ENCODE measurements at regions not wholly inside any gene's neighbourhood (a gene's known extent, or its start where the extent isn't known, plus 50 kb on each side); places are given as distances from the start of the nearest gene placed in this dataset.

DNA sequence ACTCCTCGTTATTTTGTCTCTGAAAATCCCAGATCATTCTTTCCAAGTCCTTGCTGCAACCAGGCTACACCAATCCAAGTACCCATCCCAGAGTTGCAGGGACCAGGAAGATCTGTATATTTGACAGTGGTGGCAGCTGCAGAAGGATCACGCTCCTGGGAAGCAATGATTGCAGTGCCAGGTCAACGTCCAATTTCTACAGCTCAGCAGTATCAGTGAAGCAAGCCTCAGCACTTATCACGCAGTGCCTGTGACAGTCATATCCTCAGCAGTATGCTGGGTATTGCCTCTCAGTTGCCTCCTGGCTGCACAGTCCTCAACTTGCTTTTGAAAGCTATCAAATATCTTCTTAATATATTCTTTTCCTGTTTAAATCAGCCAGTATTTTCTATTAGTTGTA lies 66.7 kb downstream of the BARHL2 start:
- no peak for DNase-seq

DNA sequence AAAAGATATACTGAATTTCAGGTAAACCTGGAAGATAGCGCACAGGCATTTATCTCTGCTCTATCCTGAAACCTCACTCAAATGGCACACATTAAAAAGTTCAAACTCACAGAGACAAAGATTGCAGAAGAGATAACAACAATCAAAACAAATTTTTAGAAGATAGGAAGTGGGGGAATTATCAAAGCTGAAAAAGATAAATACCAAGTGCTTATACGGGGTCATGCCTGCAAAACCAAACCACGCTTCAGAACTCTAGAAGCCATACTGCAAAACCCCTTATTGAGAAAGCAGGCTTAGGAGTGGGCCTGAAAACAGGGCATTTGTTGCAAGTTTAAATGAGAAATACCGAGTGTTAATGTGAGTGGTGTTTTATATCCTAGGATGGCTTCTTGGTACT lies 76.8 kb downstream of the BARHL2 start:
- no peak for DNase-seq

DNA sequence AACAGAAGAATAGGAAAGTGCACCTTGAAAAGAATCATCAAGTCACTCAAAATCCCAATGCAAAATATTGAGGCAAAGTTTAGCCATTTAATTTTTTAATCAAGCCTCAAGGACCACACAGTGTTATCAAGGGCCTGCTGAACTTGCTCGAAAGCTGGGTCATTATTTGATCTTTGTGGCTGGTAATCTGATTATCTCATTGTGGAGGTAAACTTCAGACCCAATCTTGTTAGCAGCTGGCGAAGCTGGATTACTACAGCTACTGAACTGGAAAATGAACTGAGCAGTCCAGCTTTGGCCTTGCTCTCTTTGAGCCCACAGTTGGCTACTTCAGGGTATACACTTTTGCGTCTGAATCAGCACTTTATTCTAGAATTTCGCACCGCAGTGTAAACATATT lies 94.4 kb downstream of the BARHL2 start:
- no peak for DNase-seq

DNA sequence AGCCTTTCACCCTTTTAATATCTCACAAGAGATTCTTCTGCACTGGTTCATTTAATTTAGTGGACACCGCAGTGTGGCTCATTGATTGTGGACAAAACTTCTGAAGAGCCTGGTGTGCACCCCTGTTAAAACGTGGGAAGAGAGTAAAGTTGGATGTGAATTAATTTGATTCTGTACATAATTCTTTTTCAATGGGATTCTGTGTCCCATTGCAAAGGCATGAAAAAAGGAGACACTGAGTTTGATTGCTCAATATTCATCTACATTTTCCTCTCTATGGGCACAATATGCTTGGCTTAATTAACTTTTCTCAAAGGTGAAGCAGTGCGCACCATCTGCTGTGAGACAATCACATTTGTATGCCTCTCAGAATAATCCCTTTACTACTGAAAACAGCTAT lies 95.1 kb downstream of the BARHL2 start:
- no peak for DNase-seq

DNA sequence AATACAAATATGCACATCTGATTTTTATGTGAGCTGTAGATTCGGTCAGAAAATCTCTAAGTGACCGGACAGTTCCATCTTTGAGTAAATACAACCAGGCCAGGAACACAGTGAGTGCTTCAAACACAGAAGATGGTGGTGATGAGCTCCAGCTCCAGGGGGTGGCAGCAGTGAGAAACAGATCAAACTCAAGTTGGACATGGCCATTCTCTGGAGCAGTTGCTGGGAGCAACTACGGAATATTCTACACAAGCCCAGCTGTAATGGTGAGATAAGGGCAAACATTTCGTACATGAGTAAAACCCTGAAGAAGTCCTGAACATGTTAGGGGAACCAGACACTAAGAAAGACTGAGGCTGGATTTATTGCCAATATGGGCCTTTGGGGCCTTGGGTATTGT lies 100.7 kb downstream of the BARHL2 start:
- no peak for DNase-seq

DNA sequence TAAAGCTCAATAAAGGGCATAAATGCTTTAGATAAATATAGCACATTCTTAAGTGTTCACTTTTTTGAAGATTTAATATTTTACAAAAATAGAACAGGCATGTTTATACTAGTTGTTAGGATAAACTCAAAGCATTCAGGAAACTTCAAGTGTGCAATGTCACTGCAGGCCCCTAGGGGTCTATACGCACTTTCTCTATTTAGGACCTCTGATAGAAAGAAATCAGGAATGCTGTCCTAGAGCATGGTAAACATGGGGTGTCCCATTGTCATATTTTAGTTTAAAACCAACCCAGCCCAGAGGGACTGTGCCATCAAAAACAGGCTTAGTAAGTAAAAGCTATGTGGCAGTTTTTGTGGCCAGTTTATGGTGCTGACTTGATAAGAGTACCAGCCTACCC lies 102.2 kb downstream of the BARHL2 start:
- DNase-seq, result no peak

DNA sequence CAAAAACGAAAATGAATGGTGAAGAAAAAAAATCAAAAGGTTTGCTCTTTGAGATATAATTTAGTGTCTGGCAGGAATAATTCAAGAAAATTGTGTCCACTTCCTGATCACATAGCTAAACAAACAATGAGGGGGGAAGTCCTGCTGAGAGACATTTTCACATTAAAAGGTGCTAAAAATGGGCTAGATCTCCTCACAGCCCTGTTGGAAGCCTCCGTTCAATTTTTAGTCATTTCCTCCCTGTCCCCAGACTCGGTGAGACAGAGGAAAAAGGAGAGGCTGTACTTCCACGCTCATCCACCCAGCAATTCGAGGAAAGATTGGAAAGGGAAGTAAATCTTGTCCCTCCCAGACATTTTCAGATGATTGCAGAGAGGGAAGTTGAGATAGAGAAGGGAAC lies 103.7 kb downstream of the BARHL2 start:
- DNase-seq, result no peak

DNA sequence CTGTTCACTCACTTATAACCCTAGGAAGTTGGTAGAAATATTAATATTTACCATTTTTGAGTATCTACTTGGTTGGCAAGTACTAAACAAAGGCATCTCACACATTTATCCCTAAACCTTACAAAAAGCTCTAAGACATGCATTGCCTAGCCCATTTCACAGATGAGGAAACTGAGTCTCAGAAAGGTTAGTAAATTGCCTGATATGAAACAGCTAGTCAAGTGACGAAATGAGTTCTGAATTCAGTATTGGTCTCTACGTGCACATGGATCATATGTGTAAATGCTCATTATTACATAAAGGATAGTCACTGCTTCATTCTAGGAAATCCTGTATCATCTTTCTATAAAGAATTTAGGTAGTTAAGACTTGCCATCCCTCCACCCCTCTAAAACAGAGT lies 105.1 kb downstream of the BARHL2 start:
- DNase-seq, result no peak

DNA sequence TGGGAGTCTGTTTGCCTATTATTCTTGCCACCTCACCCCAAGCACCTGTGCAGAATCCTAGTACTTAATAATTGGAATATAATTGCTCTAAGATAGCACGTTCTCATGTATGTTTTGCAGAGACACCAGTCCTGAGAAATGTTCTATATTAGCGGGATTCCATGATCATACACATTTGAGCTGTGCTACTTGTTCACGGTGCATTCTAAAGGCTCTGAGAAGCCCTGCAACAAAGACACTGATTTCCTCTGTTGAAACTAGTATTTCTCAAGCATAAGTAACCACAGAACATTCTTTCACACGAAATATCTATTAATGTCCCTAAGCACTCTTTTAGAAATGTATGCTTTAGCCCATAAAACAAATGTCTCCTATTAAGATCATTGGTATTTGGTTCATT lies 109.4 kb downstream of the BARHL2 start:
- DNase-seq, result no peak

DNA sequence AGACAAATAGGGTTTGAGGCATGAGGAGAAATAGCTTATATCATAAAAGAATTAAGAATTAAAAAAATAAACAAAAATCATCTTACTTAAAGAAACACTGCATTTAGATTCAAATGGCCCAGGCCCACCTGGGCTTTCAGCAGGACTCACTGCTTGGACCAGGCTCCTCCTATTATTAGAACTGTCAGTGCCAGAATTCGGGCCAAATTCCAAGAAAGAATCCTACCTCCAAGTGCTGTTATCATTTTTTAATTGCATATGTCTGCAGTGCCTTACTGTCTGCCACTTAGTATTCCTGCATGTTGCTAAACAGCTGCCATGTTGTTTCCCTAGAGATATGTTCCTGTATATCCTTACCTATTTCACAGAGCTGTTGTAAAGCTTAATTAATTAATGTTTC lies 112.0 kb downstream of the BARHL2 start:
- no peak for DNase-seq

DNA sequence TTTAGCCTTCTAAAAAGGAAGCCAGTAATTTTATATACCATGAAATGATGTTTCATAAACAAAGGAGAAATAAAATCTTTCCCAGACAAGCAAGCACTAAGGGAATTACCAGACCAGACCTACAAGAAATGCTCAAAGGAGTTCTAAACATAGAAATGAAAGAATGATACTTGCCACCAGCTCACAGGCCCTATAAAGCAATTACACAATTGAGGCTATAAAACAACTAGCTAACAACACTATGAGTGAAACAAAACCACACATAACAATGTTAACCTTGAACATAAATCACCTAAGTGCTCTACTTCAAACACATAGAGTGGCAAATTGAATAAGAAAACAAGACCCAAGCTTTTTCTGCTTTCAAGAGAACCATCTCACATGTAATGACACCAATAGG lies 123.8 kb downstream of the BARHL2 start:
- no peak for DNase-seq

DNA sequence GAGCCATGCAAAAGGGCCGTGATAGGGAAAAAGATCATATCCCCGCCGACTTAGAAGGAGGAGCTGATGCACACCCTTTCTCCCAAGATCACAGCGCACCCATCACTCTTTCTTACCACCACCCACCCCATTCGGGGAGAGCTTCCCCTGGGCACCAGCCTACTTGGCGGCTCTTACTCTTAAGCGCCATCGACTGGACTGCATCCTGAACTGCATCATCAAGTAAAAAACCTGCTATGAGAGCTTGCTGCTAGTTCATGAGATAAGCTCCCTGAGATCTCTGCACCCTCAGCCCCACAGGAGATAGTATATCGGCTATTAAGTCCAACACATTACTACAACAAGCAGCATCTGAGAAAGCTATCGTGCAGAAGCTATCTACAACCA lies 125.1 kb downstream of the BARHL2 start:
- no peak for DNase-seq

DNA sequence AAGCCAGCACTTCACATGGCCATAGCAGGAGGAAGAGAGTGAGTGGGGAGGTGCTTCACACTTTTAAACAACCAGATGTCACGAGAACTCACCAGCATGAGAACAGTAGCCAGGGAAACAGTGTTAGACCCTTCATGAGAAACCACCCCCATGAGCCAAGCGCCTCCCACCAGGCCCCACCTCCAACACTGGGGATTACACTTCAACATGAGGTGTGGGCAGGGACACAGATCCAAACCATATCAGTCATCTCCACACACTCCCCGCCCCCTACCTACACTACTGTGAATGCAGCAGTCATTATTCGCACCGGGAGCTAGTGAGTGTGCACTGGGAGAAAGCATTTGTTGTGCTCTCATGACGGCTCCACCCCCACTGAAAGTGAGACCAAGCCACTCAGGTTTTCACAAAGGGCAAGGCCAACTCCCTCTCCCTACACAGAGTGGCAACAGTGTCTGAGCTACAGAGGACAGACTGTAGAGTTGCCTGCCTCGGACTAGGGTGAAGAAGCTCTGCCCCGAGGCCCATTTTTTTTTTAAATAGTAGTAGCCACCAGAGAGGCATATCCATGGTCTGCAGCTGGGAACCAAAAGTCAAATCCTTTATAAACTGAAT lies 125.6 kb downstream of the BARHL2 start:
- DNase-seq, result no peak

DNA sequence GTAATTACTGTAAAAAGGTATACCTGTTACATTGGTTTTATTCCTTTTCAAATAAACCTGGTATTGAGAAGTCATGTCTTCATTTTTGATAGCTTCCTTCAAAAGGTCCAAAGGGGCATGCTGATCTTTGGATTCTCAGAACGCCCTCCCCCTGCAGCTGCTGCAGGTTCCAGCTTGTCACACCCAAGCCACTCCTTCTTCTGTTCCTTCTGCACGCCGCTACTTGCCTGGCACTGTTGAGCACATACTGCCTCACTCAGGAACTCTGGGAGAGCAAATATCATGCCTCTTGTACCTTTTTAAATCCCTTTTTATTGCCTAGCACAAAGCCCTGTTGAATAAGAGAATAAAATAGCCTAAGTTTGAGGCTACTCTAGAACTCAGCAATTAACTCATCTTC lies 136.9 kb downstream of the BARHL2 start:
- DNase-seq, result no peak

DNA sequence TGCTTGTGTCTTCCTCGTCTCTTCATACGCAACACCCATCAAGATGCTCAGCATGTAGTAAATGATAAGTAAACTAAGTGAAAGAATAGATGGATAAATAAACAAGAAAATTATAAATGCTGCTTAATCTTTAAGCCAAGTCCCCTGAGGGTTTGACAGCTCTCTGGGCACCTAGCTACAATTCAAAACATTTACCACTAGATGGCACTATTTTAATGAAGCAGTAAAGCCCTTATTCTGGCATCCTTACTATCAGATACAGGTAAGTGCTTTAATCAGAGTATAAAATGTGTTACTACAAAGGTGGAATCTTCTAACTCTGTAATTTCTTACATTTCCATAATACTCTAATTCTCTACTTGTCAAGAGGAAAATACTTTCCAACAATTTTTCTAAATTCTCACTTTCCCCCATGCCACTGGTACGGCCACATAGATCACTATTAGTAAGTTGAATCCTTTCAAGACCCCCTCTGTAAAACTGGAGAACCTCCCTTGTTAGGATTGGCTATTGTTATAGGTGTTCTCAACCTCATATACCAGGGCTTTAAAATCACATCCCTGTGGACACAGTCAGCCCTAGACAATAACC lies 137.8 kb downstream of the BARHL2 start:
- no peak for DNase-seq

DNA sequence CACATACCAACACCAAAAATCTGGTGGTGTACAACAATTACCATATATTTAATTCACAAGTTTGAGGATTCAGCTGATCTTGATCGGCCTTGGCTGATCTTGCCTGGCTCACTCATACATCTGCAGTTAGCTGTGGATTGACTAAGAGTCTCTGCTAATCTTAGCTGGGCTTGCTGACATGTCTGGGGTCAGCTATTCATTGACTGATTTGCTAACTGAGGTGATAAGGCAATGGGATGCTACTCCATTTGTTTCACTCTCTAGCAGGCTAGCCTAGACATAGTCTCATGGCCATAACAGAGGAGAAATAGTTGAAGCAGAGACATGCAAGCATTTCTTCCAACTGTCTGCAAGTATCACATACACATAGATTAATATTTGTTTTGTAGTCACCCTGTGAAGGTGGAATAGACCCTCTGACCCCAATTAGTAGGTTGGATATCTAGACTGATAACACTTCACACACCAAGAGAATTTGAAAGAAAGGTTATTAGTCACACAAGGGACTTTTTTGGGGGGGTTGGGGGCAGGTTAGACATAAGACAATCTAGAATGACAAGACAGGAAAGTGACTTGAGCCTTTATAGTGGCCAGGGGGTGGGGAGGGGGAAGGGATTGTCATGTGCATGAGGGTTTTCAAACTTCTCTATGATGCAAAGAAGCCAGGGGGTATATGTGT lies 142.3 kb downstream of the BARHL2 start:
- DNase-seq, result no peak

DNA sequence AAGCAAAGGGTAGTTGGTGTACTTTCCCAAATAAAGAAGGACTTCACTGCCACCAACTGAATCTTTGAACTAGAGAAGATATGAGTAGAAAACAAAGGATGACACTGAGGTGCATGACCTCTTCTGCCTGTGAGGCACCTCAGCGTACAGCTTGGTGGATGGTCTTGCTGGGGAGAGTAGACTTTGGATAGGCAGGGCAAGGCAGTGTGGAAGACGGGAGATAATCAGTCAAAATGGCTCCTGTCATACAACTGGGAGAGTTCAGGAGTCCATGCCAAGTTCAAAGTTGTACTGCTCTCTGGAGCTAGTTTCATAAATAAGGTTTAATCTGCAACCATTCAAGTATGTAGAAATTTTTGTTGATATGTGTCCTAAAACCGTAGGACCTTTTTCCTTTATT lies 143.4 kb downstream of the BARHL2 start:
- no peak for DNase-seq

DNA sequence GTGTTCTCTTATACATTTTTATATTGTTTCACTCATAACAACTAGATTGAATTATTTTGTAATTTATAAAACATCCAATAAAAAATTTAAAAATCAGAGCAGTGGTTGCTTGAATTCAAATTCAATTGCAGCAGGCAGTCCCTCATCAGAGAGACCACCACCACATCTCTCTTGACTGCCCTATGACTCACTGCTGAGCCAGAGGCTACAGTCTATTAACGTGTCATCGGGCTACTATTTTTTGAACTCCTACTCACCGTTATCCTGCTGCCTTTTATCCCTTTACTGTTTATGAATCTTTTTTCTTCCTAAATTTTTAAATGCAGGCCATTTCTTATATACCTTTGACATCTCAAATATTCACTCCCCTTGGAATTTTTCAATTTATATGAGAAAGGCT lies 144.7 kb downstream of the BARHL2 start:
- DNase-seq, result no peak

DNA sequence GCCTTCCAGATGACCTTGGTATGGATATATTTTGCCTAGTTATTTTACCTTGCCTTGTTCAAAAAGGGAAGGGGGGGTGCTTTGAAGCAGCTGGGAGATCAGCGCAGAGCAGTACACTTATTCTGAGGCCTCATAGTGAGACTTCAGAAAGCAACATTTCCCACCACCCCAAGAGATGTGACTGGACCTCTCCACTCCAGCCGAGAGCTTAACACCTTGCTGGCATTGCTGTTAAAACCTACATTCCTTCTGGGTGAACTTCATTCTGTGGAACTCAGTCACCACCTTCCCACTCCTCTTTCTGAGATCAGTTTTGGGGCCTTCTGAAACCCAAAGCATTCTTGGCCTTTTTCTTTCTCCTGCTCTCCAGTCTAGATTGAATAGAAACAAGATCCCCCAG lies 148.7 kb downstream of the BARHL2 start:
- DNase-seq, result no peak

DNA sequence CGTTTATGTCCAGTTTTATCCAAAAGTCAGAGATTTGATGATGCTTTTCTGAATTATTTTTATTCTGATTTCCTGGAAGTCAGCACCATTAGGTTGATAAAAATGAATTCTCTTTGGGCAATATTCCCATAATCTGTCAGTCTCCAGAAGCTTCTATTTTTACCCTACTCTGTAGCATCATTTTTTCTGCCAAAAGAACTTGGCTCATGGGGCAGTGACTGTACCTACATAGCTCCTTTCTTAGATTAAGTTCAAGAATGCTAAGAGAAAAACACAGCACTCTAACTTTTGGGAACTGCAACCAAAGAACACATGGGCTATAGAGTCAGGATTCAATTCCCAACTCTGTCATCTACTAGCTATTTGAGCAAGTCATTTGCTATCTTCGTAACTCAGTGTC lies 152.9 kb downstream of the BARHL2 start:
- DNase-seq, result no peak

DNA sequence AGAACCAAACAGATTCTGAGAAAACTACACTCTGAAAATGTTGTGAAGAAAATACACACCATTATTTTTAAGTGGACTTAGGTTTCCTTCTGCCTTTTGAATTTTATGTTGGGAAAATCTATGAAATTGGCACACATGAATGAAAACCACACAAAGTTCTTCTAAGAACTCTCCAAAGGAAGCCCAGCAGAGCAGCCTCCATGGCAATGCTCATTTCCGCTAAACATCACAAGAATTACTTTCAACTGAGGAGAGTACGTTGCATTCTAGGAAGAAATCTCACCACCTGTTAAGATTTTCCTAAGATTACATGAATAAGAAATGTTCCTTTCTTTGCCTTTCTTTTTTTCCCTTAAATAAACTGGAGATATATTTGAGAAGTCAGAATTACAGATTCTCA lies 154.2 kb downstream of the BARHL2 start:
- DNase-seq, result no peak

DNA sequence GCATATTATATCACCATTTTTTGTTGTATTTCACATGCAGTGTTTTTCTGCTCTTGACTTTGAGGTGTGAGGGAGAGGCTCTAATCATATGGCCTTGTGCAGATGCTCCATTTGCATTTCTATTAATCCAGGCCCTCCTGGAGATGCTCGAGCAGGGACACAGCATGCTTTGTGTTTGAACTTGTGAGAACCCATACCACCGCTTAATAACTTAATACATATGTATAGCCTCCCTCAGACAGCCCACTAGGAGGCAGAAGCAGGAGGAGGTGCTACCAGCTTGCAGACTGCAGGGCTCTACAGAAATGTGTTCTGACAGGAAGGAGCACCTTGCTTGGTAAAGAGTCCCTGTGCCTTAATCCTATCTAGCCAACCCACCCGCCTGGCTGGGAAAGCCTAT lies 155.2 kb downstream of the BARHL2 start:
- DNase-seq, result no peak

DNA sequence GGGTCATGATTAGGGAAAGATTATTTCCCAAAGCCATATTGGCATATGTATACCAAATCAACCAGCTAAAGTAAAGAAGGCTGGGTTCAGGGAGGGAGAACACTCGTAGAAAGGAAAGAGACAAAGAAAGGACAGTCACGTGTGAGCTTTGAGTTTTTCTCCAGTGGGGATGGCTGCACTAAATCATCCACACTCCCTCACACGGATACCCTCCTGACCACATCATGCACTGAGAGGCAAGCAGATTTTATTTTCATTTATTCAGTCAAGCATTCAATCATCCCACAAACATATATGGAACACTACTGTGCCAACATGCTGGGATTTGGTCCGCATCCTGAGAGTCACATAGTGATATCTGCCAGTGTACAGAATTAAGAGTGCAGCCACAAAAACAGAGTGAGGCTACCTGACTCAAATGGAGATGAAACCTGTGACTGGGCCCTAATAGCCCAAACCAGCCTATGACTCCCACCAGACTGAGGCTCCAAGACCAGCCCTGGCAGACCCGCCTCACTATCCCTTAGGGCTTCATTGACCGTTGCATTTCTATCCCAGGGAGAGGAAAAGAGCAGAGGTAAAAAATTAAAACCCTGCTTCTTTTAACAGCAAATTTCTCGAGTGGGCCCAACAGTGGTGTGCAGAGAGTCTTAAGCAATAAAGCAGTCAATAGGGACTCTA lies 155.9 kb downstream of the BARHL2 start:
- no peak for DNase-seq

DNA sequence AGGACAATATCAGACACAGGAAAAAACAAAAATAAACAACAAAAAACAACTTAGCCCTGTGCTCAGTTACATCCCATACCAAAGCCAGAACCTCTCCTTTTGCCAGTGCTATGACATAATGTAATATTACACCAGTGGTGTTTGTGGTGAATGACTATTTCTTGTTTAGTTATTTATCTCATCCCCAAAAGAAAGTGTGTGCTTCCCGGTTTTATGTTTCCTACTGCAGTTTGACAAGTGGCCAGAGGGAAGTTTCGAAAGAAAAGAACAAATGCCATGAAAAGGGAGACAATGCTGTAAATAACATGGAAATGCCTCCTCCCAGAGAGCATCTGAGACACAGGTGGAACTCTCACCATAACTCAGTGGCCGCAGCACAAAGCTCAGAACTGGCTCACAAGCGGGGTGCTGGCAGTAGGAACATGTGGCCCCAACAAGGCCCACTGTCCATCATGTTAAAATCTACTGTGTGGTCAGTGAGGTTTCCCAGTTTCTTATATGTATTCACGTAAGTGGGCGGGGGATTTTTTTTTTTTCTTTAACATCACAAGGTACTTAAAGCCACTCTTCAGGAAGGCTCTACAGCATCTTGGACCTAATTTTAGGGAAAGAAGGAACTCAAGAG lies 158.2 kb downstream of the BARHL2 start:
- DNase-seq, result no peak
